NCI-H774 (cell line): ENCODE measurements at regions not wholly inside any gene's neighbourhood (a gene's known extent, or its start where the extent isn't known, plus 50 kb on each side); places are given as distances from the start of the nearest gene placed in this dataset.
"Not testable (repeated sequence)": the region's sequence is repeated elsewhere in the genome, so short reads cannot be mapped to it uniquely, and the experiment has no call there.

Experiments used
- DNase-seq: peaks from one replicate; lab custom pipeline; 2025; lab: John Stamatoyannopoulos, UW

DNA sequence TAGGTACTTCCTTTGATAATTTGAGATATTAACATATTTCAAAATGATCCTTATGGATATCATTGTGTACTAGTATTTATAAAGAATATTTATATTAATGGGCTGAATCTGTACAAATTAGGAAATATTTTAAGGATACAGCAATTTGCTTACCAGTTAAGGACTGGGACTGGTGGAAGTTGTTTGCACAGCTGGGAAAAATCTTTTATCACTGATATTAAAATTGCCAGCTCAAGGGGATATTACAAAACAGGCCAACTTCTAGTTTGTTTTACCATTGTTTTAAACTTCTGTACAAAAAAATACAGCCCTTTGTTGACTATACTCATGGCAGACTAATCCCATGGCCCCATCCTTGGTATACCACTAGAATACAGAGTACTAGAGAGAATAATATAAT, 133.2 kb upstream of the DDHD1 start:
- no peak for DNase-seq

DNA sequence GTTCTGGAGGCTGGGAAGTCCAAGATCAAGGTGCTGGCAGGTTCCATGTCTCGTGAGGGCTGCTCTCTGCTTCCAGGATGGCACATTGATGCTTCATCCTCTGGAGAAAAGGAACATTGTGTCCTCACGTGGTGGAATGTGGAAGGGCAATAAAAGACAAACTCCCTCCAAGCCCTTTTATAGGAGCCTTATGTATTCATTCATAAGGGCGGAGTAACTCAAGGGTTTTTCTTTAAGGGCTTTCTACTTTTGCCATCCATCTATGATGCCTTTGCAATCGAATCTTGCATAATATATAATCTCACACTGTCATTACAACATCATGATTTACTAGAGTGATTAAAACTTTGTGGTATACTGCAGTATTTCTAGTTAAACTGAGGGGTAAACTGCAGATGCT, 132.7 kb upstream of the DDHD1 start:
- no peak for DNase-seq

DNA sequence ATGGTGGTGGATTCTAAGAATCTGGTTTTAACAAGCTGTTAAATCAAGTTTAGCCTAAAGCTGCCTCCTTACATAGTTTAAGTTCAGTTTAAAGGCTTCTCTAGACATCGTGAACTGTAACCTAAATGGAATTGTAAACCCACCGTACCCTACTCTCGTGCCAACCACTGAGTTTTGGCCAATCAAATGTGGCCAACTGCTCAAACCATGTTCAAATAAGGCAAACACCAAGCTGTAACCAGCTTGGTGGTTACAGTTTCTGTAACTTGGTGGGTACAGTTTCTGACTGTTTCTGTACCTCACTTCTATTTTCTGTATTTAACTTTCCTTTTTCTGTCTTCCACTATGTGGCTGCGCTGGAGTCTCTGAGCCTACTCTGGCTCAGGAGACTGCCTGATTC, 131.9 kb upstream of the DDHD1 start:
- no peak for DNase-seq

DNA sequence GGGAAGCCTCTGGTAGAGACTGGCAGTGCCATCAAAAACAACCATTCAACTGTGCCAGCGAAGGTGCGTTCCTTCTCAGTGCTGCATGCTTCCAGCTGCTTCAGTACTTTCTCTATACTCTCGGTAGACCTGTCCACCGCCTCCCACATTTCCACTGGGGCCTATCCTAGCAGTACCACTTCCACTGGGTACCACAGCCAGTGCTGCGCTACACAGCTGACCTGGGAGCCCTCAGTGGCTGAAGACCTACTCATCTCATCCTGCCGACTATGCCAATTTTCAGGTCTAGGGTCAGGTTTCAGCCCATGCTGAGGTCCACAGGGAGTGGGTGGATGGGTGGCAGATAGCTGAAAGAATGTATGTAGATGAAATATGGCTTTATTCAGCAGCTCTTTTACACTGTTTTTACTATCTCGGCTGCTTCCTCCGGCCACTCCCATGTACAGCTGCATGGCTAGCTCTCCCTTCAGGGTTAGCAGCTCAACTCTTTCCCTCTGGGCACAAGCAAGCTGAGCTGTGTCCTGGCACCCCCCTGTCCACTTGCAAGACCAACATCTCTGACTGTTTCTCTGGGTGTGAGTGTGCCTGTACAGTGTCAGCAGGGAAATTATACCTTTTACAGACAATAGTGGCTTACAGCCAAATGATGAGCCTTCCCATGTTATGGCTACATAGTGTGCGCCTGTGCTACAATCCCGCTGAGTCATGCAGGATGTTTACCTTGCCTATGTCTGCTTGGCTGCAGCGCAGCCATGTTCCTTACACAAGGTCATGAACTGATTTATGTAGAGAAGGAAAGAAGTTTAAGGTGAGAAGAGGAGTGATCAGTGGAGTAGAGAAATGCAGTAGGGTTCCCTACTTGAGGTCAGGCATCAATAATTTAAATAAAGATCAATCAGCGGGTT, 125.7 kb upstream of the DDHD1 start:
- DNase-seq: no peak

DNA sequence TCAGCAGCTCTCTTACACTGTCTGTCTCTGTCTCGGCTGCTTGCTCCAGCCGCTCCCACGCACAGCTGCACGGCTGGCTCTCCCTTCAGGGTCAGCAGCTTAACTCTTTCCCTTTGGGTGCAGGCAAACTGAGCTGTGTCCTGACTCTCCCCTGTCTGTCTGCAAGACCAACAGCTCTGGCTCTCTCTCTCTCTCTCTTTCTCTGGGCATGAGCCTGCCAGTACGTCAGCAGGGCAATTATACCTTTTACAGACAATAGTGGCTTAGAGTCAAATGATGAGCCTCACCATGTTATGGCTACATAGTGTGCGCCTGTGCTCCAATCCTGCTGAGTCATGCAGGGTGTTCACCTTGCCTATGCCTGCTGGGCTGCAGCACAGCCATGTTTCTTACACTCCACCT, 120.5 kb upstream of the DDHD1 start:
- DNase-seq: no peak

DNA sequence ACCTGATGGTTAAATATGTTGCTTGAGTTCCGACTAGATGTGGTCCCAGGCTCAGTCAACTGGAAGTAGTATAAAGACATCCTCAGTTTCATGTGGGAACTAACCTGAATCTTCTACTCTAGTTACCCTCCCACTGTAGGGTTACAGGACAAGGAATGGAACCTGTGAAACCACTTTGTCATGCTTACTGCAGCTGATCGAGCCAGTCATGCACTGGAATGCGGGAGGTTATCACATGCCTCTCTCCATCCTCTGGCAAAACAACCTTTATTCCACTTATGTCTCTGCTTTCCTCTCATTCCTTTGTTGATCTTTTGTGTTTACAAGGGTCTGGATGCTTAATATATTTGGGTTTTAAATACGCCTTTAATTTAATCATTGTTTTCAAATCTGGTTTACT, 111.9 kb upstream of the DDHD1 start:
- no peak for DNase-seq

DNA sequence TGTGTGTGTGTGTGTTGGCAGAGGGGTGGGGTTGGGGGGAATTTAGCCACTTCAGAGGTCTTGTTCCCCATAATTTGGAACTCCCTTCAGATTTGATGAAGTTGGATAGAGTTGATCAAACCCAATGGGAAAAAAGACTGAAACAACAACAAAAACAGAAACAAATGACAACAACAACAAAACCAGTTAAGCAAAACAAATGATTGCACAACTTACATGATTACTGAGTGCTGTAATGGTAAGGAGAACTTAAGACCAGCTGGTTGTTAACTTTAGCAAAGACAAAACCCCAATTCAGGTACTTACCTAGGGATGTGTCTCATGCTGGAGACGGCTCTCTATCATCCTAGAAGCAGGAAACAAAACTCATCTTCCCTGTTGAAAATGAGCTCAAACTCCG, 107.8 kb upstream of the DDHD1 start:
- DNase-seq: no peak

DNA sequence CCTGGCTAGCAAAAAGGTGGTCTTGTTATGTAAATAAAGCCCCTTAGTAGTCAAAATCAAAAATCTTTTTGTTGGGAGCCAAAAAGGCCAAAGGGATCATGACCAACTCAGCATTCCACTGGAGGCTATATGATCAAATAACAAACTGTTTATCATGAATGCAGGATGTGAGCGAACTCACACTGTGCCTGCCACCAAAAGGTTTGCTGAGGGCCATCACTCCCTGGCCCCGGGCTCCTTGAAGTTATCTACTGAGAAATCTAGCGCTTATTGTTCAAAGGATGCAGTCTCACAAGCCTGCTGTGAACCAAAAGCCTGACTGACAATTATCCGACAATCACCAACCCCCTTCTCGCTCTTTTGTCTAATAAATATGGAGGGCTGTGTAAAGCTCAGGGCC, 107.2 kb upstream of the DDHD1 start:
- DNase-seq: no peak

DNA sequence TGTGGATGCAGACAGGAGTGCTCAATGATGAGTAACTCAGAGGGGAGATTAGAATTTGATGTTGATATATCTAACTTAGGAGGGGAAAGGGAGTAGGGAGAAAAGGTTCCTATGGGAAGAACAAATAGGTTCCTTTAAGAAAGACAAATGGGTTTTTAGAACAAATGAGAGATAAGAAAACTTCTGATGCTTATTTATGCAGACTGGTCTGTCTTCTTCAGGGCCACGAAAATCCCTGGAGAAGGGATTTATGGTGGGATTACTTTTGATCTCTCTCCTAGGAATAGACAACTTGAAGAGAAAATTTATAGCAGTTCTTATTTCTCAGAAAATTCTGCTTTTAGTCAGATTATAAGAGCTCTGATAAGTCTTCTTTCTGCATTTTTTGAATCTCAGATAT, 99.0 kb upstream of the DDHD1 start:
- DNase-seq: no peak

DNA sequence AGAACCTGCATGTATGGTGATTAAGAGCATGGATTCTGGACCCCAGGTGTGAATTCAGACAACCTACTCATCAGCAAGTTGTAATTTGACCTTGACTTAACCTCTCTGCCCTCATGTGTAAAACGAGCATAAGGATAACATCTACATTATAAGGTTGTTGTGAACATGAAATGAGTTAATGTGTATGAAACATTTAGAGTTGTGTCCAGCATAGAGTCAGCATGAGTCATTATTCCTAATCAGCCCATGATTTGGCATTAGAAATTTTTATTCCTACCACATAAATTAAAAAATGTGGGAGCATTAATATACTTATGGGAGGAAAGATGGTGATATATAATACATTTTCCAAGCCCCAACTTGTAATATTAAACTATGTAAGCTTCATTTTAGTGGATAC, 95.9 kb upstream of the DDHD1 start:
- no peak for DNase-seq

DNA sequence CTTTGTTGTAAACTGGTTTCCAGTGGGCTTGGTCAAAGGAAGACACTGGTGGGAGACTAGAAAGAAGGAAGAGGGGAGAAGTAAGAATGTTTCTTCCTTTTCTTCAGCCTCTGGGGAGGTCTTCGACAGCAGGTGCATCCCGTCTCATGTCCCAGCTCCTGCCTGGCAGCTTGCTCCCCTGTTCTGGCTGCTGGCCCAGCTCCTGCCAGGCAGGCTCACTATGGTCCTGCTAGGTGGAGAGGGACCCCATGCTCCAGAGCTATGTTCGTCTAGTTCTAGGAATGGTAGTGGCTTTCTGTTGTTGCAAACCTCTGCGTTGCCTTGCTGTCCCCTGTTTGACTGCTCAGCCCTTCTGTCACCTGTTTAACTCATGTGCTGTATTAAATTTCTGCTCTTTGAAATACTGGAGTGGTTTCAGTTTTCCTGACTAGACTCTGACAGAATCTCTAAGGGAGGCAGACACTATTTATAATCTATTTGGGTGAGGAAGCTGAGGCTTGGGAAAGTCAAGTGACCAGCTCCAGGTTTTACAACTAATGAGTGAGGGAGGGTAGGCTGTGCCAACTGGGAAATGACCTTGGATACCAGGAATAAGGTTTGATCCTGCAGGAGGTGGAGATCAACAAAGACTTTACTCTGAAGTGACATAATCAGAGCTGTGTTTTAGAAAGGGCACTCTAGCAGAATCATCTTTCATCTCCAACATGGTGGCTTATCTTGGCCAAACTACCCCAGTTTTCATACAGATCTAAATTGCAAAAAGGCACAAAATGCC, 94.7 kb upstream of the DDHD1 start:
- no peak for DNase-seq

DNA sequence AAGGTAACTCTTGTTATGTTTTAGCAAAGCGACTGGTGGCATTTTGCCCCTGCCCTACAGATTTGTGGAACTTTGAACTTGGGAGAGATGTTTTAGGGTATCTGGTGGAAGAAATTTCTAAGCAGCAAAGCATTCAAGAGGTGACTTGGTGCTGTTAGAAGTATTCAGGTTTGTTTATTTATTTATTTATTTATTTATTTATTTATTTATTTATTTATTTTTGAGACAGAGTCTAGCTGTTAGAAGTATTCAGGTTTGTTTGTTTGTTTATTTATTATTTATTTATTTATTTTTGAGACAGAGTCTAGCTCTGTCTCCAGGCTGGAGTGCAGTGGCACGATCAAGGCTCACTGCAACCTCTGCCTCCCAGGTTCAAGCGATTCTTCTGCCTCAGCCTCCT, 89.8 kb upstream of the DDHD1 start:
- DNase-seq: not testable (repeated sequence)

DNA sequence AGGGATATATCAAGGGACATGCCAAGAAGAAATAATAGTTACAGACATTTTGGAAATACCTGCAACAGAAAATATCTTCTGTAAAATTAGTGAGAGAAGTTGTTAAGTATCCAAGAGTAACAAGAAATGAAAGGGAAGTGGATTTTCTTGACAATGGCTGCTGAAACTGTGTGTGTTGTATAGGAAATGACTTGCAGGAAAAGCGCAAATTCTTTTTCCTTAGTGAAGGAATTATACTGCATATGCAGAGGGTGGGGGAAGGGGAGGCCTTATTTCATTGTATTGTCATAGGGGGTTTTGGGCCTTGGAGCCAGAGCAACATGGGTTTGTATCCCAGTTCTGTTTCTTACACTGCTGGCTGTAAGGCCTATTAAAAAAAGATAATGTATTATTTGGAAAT, 84.4 kb upstream of the DDHD1 start:
- no peak for DNase-seq

DNA sequence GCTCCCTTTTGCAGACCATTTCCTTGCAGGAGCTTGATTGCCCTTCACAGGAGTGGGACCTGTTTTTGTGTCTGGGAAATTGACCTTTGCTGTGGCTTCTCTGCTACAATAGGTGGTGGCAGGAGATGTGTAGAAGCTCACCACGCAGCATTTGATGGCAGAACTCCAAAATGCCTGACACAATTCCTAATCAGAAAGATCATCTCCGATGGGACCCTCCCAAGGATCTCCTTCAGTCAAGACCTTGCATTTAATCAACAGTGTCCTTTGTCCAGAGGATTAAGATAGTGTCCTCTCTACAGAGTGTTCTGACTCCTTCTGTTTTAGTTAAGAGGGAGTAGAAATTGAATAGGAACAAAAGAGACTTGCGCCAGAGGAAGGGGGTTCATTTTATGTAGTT, 83.6 kb upstream of the DDHD1 start:
- DNase-seq: no peak

DNA sequence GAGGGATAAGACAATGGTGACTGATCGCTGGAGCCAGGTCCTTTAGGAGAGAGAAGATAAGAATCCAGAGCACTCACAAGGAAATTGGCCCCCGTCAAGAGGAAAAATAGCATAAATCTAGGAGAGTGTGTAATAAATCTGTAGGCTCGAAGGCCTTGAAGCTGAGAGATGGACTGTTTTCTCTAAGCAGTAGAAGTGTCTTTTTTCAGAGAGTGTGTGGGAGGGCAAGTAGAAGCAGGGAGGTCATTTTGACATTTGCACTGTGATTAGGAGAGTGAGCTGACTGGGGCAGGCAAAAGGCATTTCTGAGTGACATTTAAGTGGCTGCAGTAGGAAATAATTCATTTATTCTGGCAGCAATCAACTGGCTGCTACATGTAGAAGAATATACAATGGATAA, 78.0 kb upstream of the DDHD1 start:
- DNase-seq: no peak

DNA sequence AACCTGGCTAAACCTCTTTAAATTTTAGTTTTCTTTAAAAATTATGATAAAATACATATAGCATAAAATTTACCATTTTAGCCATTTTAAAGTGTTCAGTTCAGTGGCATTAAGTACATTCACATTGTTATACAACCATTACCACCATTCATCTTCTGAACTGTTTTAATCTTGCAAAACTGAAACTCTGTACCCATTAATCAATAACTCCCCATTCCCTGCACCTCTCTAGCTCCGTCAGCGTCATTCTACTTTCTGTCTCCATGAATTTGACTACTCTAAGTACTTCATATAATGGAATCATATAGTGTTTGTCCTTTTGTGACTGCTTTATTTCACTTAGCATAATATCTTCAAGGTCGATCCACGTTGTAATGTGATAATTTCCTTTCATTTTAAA, 75.8 kb upstream of the DDHD1 start:
- no peak for DNase-seq

DNA sequence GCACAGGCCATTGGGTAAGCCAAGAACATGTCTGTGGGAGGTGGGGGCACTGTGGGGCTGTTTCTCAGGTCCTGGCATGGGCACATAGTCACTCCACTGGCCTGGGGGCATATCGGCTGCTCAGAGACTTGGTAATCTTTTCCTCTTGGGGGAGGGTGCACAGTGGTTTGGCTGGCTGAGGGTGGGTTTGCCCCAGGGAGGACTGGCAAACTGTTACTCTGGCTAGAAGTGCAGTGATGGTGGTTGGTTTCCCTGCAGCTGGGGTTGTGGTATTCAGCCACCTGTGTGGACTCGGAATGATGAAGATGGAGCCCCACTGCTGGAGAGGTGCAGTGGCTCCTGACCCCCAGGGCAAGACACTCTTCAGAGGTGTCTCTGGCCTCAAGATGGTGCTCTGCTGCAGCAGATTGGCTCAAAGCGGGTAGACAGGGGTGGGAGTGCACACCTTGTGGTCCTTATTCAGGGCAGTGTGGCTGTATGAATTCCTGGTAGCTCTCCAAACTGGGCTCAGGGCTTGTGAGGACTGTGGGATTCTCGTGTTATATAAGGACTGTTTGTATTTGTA, 74.1 kb upstream of the DDHD1 start:
- no peak for DNase-seq

DNA sequence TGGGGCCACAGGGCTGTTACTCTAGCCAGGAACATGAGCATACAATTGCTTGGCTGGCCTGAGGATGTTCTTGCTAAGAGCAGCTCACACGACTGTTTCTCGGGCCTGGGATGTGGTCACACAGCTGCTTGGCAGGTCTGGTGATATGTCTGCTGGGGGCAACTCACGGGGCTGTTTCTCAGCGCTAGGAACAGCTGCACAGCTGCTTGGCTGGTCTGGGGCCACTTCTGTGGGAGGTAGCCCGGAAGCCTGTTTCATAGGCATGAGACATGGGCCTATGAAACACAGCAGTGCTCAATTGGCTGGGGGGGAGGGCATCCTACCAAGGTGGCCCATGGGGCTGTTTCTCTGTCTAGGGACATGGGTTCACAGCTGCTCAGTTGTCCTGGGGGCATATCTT, 73.4 kb upstream of the DDHD1 start:
- no peak for DNase-seq

DNA sequence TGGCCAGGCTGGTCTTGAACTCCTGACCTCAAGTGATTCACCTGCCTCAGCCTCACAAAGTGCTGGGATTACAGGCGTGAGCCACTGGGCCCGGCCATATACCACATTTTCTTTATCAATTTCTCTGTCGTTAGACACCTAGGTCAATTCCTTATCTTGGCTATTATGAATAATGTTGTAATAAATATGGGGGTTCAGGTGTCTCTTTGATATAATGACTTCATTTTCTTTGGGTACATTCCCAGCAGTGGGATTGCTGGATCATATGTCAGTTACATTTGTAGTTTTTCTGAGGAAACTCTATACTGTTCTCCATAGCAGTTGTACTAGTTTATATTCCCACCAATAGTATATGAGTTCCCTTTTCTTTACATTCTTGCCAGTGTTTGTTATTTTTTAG, 67.8 kb upstream of the DDHD1 start:
- DNase-seq: no peak

DNA sequence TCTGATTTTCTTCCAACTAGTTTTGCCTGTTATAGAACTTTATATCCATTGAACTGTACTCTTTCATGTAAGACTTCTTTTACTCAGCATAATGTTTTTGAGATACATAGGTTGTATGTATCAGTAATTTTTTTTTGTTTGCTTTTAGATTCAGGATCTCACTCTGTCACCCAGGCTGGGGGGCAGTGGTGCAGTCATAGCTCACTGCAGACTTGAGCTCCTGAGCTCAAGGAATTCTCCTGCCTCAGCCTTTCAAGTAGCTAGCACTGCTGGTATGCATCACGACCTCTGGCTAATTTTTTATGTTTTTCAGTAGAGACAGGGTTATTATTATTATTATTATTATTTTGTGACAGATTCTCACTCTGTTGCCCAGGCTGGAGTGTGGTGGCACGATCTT, 65.0 kb upstream of the DDHD1 start:
- DNase-seq: no peak

DNA sequence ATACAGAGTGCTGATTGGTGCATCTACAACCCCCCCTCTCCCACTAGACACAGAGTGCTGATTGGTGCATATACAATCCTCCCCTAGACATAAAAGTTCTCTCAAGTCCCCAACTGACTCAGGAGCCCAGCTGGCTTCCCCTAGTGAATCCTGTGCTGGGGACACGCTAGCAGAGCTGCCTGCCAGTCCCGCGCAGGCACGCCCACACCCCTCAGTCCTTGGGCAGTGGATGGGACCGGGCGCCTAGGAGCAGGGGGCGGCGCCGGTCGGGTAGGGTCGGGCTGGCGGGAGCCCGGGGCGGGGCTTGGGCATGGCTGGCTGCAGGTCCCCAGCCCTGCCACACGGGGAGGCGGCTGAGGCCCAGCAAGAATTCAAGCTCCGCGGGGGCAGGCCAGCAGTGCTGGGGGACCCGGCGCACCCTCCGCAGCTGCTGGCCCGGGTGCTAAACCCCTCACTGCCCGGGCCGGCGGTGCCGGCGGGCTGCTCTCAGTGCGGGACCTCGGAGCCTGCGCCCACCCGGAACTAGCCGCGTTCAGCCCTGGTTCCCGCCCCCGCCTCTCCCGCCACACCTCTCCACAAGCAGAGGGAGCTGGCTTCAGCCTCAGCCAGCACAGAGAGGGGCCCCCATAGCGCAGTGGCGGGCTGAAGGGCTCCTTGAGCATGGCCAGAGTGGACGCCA, 64.3 kb upstream of the DDHD1 start:
- peak; percentile 48 for DNase-seq

DNA sequence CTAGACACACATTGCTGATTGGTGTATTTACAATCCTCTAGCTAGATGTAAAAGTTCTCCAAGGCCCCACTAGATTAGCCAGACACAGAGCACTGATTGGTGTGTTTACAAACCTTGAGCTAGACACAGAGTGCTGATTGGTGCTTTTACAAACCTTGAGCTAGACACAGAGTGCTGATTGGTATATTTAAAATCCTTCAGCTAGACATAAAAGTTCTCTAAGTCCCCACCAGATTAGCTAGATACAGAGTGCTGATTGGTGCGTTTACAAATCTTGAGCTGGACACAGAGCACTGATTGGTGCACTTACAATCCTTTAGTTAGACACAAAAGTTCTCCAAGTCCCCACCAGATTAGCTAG, 63.8 kb upstream of the DDHD1 start:
- DNase-seq: not testable (repeated sequence)

DNA sequence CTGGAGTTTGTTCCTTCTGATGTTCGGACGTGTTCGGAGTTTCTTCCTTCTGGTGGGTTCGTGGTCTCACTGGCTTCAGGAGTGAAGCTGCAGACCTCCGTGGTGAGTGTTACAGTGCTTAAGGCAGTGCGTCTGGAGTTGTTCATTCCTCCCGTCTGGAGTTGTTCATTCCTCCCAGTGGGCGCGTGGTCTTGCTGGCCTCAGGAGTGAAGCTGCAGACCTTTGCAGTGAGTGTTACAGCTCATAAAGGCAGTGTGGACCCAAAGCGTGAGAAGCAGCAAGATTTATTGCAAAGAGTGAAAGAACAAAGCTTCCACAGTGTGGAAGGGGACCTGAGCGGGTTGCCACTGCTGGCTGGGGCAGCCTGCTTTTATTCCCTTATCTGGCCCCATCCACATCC, 63.4 kb upstream of the DDHD1 start:
- not testable (repeated sequence) for DNase-seq
